MV-4-11 (cell line): ENCODE measurements at regions not wholly inside any gene's neighbourhood (a gene's known extent, or its start where the extent isn't known, plus 50 kb on each side); places are given as distances from the start of the nearest gene placed in this dataset.
A peak's percentile ranks its signal among the peaks of the same experiment; 100 is the strongest.

Source experiments
- DNase-seq: peaks from one replicate; lab custom pipeline; 2025; lab: John Stamatoyannopoulos, UW

DNA sequence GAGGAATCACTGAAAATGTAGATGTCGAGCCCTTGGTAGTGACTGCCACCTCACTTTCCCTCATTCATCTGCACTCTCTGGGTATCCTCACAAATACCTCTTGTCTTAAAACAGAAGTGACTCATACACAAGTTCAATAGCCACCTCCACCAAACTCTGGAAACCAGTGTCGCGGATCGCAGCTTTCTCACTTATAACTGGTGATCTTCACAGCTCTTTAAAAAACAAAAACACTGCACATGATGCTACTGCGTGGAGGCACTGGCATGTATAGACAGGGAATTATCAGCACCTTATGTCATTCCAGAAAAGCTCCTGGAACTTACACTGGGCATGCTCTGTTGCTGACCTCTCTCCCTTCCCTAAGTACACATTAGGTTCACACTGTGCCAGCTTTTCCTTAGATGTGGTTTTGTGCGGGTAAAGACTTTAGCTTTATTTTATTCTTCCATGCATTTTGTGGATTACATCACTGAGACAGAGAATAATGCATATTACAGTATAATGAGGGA, 425.5 kb upstream of the CADM1 start:
- no peak for DNase-seq

GRCh38 chr11:115928811-115929210, 424.6 kb upstream of the CADM1 start:
- no peak for DNase-seq

- DNase-seq, result no peak
Observed at GRCh38 chr11:115927823-115928329, 423.7 kb upstream of the CADM1 start.

DNA sequence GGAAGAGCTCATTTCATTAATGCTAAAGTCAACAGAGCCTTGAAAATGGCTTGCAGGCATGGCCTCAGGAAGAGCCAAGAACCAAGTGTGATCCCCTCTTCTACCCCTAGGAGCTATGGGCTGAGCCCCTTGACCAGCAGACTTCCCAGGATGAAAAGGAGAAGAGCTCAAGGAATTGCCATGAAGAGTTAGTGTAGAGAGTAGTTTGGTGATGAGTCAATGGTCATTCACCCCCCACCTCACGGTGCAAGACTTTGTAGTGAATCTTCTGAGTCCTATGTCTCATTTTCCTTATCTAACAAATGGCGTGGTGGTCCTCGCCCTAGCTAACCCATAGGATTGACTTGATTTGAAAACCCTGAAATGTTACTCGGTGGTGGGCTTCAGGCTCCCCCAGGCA, 422.4 kb upstream of the CADM1 start:
- DNase-seq, result no peak

- peak; percentile 17 for DNase-seq
Observed at GRCh38 chr11:115926138-115926537, 421.9 kb upstream of the CADM1 start.

DNA sequence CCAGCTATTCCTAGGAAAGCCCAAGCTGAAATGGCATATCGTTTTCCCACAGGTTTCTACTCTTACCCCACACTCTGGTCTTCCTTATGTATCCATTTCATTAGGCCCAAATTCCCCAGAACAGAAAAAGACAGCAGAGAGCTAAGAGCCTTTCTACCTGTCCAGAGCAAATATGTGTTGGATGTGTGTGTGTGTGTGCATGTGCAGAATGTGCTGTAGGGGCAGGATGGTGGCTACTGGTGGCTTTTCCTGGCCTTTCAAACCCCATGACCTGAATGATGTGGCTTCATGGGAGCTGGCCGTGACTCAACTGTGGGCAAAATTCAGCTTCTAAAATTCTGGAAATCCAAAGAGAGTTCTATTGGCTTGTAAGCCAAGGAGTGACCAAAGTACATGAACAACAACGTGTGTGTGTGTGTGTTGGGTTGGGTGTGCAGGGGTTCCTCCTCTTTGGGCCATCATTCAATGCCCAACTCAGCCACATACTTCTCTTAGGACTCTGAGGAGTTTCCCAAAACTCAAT, 421.4 kb upstream of the CADM1 start:
- DNase-seq, result no peak

GRCh38 chr11:115924744-115925567, 420.7 kb upstream of the CADM1 start:
- no peak for DNase-seq

- DNase-seq, result no peak
Observed at GRCh38 chr11:115922876-115923275, 418.7 kb upstream of the CADM1 start.

DNA sequence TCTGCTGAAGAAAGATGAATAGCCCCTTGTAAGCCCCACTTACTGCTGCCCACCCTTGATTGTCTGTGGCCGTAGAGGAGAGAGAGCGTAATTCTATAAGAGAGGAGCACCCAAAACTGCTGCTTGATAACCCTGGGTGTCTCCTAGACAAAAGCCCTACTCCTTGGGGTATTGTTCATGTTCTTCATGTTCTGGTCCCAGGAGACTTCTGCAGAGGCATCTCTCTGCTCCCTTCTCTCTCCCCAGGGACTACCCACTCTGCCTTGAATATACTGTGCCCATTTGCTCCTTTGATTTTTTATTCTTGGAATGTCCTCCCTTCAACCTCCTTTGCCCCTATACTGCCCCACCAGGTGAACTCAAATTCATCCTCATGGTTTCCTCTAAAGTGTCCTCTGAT, 417.8 kb upstream of the CADM1 start:
- DNase-seq, result no peak

- no peak for DNase-seq
Observed at GRCh38 chr11:115921540-115921939, 417.3 kb upstream of the CADM1 start.

DNA sequence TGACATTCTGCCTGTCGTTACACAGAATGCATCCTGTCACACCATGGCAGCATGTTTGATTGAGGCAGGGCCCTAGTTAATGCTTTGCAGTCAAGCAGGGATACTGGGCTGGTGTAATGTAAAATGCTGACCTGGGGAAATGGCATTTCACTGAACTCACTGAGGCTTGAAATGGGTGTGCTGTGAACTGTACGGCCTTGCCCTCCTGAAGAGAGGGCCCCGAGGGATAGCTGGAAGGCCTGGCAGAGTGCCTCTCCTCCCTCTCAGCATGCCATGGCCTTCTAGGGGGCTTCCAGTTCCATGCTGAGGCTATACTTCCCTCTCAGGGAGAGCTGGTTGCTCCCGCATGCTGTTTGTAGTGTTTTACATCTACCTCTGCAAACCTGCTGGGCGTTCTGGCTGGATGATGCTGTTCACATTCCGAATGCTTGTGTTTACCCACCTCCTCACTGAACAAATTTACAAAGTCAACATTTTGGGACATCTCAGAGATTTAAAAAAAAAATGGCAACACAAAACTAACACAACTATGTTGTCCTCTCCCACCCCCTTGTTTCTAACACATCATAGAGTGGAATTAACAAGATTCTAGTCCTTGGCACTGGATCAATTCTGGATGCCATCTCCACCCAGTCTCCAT, 416.7 kb upstream of the CADM1 start:
- DNase-seq, result no peak

DNA sequence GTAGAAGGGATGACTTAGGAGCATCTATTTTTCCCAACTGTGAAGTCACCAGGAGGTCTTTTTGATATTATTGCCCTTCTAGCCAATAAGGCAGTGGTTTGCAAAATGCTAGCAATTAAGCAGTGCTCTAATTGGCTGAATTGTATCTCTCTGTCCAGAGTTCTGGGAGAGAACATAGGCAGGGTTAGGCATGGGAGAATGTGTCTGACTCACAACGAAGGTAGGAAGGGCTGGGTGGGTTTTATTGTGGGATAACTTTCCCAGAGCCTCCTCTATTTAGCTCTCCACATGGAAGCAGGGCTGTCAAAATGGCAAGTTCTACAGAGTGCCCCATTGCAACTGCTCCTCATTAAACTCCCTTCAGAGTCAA, 415.9 kb upstream of the CADM1 start:
- DNase-seq, result no peak

DNA sequence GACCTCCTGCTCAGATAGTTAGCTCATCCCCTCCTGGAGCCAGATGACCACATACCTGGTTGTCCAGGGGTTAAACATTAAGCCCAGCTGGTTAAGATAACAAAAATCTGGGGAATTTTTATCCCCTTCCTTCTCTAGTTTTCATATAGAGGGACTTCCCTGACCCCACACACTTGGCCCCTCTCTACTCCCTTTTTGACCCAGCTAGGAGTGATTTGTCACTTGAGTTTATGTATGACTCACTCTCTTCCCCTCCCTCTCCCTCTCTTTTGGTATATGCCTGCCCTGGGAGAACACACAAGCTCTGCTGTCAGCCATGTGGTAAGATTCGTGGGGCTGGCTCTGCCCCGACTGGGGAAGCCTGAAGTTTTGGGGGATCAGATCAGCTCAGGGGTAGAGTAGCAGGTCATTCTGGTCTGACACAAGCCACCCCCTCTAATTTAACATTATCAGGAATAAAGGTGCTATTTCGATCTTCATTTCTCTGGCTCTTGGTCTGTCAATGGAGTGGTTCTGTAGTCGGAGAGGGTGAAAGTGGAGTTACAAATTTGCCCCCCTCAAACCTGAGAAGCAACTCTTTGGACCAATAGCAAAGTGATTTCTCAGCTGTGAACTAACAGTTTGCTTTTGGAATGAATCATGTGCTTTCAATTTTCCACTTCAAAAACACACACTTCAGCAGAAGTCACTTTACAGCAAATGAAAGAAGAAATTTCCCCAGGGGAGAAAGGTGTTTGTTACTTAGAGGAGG, 415.3 kb upstream of the CADM1 start:
- DNase-seq, result peak; percentile 75

DNA sequence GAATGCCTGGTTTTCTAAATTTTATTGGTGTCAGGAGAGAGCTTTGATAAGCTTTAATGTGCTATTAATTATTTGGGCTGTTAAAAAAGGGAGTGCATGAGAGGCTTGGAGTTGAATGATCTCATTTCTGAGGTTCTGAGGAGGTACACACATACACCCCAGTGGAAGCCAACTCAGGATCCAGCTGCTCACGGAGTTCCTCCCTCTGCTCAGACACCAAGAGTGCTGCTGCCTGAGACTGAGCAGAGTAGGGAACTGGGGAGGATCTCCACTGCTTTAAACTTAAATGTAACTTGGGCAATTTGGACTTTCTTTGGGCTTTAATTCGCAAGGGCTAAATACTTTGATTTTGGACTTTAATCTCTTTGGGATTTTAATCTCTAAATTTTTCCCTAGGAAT, 414.4 kb upstream of the CADM1 start:
- DNase-seq, result peak; percentile 24

GRCh38 chr11:115916608-115917007, 412.4 kb upstream of the CADM1 start:
- no peak for DNase-seq

GRCh38 chr11:115912484-115912945, 408.3 kb upstream of the CADM1 start:
- DNase-seq, result peak; percentile 98

GRCh38 chr11:115911613-115912346, 407.6 kb upstream of the CADM1 start:
- no peak for DNase-seq

DNA sequence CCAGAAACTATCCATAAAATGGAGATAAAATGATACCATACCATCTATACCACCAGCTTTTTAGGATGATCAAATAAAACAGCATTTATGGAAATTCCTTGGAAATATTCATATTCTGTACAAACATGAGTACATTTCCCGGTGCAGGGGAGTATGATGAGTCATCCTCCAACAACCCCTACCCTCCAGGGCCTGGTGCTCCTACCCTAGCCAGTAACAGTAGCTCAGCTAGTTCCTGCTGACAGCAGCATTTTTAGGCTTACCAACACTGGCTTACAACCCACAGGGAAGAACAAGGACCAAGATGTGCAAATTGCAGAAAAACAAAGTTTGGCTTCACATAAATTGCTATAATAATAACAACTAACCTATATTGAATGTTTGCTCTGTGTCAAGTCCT, 406.2 kb upstream of the CADM1 start:
- DNase-seq, result no peak

DNA sequence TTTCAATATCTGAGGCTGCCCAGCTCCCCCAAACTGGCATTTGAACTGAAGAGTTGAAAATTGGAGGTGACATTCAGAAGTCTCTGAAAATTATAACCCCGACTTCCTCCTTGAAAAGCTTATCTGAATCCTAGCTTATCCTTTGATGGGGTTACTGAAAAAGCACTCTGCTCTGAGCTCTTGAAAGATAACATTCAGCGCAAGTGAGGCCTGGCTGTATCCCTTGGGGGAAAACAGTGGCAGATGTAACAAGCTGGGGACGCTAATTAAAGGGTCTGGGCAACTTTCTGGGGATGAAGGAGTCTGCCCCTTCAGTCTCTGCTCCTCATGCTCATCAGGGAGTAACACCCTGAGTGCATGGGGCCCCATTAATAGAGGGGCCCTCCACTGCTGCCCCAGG, 402.0 kb upstream of the CADM1 start:
- DNase-seq, result no peak

GRCh38 chr11:115905341-115906000, 401.3 kb upstream of the CADM1 start:
- DNase-seq, result peak; percentile 72

- no peak for DNase-seq
Observed at GRCh38 chr11:115903179-115903578, 399.0 kb upstream of the CADM1 start.
